ENCODE measurements at regions not wholly inside any gene's neighbourhood (a gene's known extent, or its start where the extent isn't known, plus 50 kb on each side); places are given as distances from the start of the nearest gene placed in this dataset.

GRCh38 chr5:120035815-120036577, 406.6 kb downstream of the FAM170A start:
- Histone ChIP-seq H3K9me3 (replicated peaks in 1 of 2; ENCODE audit: control insufficient read depth in 1 of 2, insufficient read depth in 1 of 2, low read length in 2 of 2) (no peaks in the 10 kb centered on the region), H3K4me2 (replicated peaks; ENCODE audit: extremely low read depth, low read length, poor library complexity, severe bottlenecking) (no peak overlapping the region), H3K9ac (ENCODE audit: insufficient read depth, low read length, poor library complexity, severe bottlenecking) (no peak overlapping the region), H2AFZ (ENCODE audit: insufficient read depth, low read depth, low read length, poor library complexity, severe bottlenecking) (no peak overlapping the region), H3K27me3 (ENCODE audit: control insufficient read depth in 2 of 2, insufficient read depth in 2 of 2, low read length in 2 of 2) (no peaks in the 10 kb centered on the region), H3K36me3 (replicated peaks in 1 of 2; ENCODE audit: control insufficient read depth in 1 of 2, insufficient read depth in 2 of 2, low read length in 2 of 2) (no peaks in the 10 kb centered on the region), H3K4me3 (replicated peaks in 1 of 3; ENCODE audit: low read depth in 2 of 3, low read length in 3 of 3) (no peak overlapping the region), H3K4me1 (ENCODE audit: control insufficient read depth in 1 of 2, insufficient read depth in 2 of 2, low read length in 2 of 2) (peaks cover 20 to 25% of the 10 kb centered on the region in 2 donors), H4K20me1 (ENCODE audit: insufficient read depth, low read length) (no peaks in the 10 kb centered on the region), H3K27ac (ENCODE audit: low read depth in 1 of 2, low read length in 2 of 2) (no peak overlapping the region), H3K79me2 (ENCODE audit: insufficient read depth, low read length) (no peaks in the 10 kb centered on the region)
- DNase-seq = no peak
- peaks cover 0 to 6% (median 0%) of the 10 kb centered on the region in 7 donors for H3K9me3 Mint-ChIP-seq
- no peak overlapping the region for H3K4me3 Mint-ChIP-seq
- WGBS (ENCODE audit: insufficient coverage) = 96% methylated on average over 8 of the region's 16 CpGs
- no peaks in the 10 kb centered on the region for H3K36me3 Mint-ChIP-seq
- H3K4me1 Mint-ChIP-seq = peaks cover 21% of the 10 kb centered on the region
- peaks cover 0 to 2% (median 1%) of the 10 kb centered on the region in 3 donors for H3K27me3 Mint-ChIP-seq (ENCODE audit: low read depth in 3 of 3)
- H3K27ac Mint-ChIP-seq = no peak overlapping the region
- intact Hi-C loops (cut with micrococcal nuclease) = no loop called here
- TF ChIP-seq CTCF (IDR thresholded peaks at IDR 0.05) = no peak

GRCh38 chr5:120037451-120037850, 408.1 kb downstream of the FAM170A start:
- no peaks in the 10 kb centered on the region for H3K79me2 ChIP-seq (ENCODE audit: insufficient read depth, low read length)
- WGBS (ENCODE audit: insufficient coverage) = no CpG with 5 or more reads among the region's 3 CpGs

More at GRCh38 chr5:120037451-120037850, 408.1 kb downstream of the FAM170A start:
- Mint-ChIP-seq H3K9me3 (peaks cover 0 to 3% (median 0%) of the 10 kb centered on the region in 7 donors), H3K4me1 (peaks cover 21% of the 10 kb centered on the region), H3K36me3 (no peaks in the 10 kb centered on the region), H3K27me3 (ENCODE audit: low read depth in 3 of 3) (peaks cover 0 to 2% (median 1%) of the 10 kb centered on the region in 3 donors), H3K4me3 (peak overlapping the region; percentile 6 to 76), H3K27ac (peak overlapping the region; percentile 30 to 85 (median 68))
- Histone ChIP-seq H4K20me1 (ENCODE audit: insufficient read depth, low read length) (no peaks in the 10 kb centered on the region), H3K9me3 (replicated peaks in 1 of 2; ENCODE audit: control insufficient read depth in 1 of 2, insufficient read depth in 1 of 2, low read length in 2 of 2) (no peaks in the 10 kb centered on the region), H3K4me1 (ENCODE audit: control insufficient read depth in 1 of 2, insufficient read depth in 2 of 2, low read length in 2 of 2) (peaks cover 20 to 25% of the 10 kb centered on the region in 2 donors), H2AFZ (ENCODE audit: insufficient read depth, low read depth, low read length, poor library complexity, severe bottlenecking) (no peak overlapping the region), H3K27me3 (ENCODE audit: control insufficient read depth in 2 of 2, insufficient read depth in 2 of 2, low read length in 2 of 2) (no peaks in the 10 kb centered on the region), H3K9ac (ENCODE audit: insufficient read depth, low read length, poor library complexity, severe bottlenecking) (no peak overlapping the region), H3K27ac (ENCODE audit: low read depth in 1 of 2, low read length in 2 of 2) (peak overlapping the region in 1 of 2 donors; percentile 60), H3K4me3 (replicated peaks in 1 of 3; ENCODE audit: low read depth in 2 of 3, low read length in 3 of 3) (peak overlapping the region in 1 of 3 experiments; percentile 60), H3K4me2 (replicated peaks; ENCODE audit: extremely low read depth, low read length, poor library complexity, severe bottlenecking) (peak overlapping the region; percentile 68), H3K36me3 (replicated peaks in 1 of 2; ENCODE audit: control insufficient read depth in 1 of 2, insufficient read depth in 2 of 2, low read length in 2 of 2) (no peaks in the 10 kb centered on the region)
- no peak for TF ChIP-seq CTCF (IDR thresholded peaks at IDR 0.05)
- peak; percentile 30 to 73 (median 55) for DNase-seq
- intact Hi-C loops (cut with micrococcal nuclease) = no loop called here
